PC-3 (cell line): ENCODE measurements at regions not wholly inside any gene's neighbourhood (a gene's known extent, or its start where the extent isn't known, plus 50 kb on each side); places are given as distances from the start of the nearest gene placed in this dataset.

Experiments
- CTCF ChIP-seq: fragments of 300-600 bp; sonication (generic); conservative IDR thresholded peaks from 2 replicates; pipeline ENCODE4 v1.5.1; 2017; ENCODE audit warnings: antibody characterized with exemption, low read depth, mild to moderate bottlenecking, low read length
- EZH2phosphoT487 ChIP-seq: fragments of 300-600 bp; sonication (generic); IDR thresholded peaks from 2 replicates; pipeline ENCODE4 v1.6.1; 2018; ENCODE audit warnings: mild to moderate bottlenecking, antibody characterized with exemption, low read length, borderline replicate concordance

- no peak for TF ChIP-seq CTCF
- TF ChIP-seq EZH2phosphoT487 = no peak
Observed at GRCh38 chr1:239274242-239274830, 112.0 kb upstream of the CHRM3 start.
